ENCODE measurements at regions not wholly inside any gene's neighbourhood (a gene's known extent, or its start where the extent isn't known, plus 50 kb on each side); places are given as distances from the start of the nearest gene placed in this dataset.

GRCh38 chr5:107753427-107753826, 82.7 kb upstream of the EFNA5 start:
- Histone ChIP-seq H3K27ac (ENCODE audit: control insufficient read depth, insufficient read depth) (no peak overlapping the region), H3K27me3 (replicated peaks in 1 of 2; ENCODE audit: control insufficient read depth in 2 of 2, insufficient read depth in 2 of 2, low read length in 1 of 2) (no peaks in the 10 kb centered on the region), H3K4me1 (ENCODE audit: control insufficient read depth, insufficient read depth, low read length) (no peaks in the 10 kb centered on the region), H3K79me2 (ENCODE audit: control insufficient read depth, insufficient read depth, low read length) (no peaks in the 10 kb centered on the region), H3K9me3 (replicated peaks; ENCODE audit: control insufficient read depth, insufficient read depth, low read length) (no peaks in the 10 kb centered on the region; the same call in 2 of the 3 replicates), H3K36me3 (ENCODE audit: control insufficient read depth in 2 of 2, insufficient read depth in 2 of 2, low read length in 1 of 2) (no peaks in the 10 kb centered on the region), H3K9ac (ENCODE audit: control insufficient read depth, insufficient read depth, low read length) (no peak overlapping the region), H3K4me3 (no peak overlapping the region), H4K20me1 (ENCODE audit: control insufficient read depth, insufficient read depth) (no peaks in the 10 kb centered on the region), H2AFZ (ENCODE audit: control insufficient read depth, low read depth, low read length) (no peak overlapping the region), H3K4me2 (ENCODE audit: control insufficient read depth, insufficient read depth) (no peak overlapping the region)
- FAIRE-seq, result no peak
- DNase-seq (ENCODE audit: low read depth, low spot score), result no peak
- intact Hi-C loops (cut with micrococcal nuclease; ENCODE audit: unreplicated experiment), result no loop called here
- TF ChIP-seq IKZF2 (IDR thresholded peaks at IDR 0.05) (no peak), NKRF (conservative IDR thresholded peaks at IDR 0.05) (no peak), NFYB (IDR thresholded peaks at IDR 0.05; ENCODE audit: insufficient read depth, low read depth, low read length) (no peak), IRF4 (IDR thresholded peaks at IDR 0.05; ENCODE audit: low read depth, low read length) (no peak), CEBPZ (IDR thresholded peaks at IDR 0.05; ENCODE audit: low read depth, low read length) (no peak), RBBP5 (conservative IDR thresholded peaks at IDR 0.05) (no peak), ZSCAN29 (IDR thresholded peaks at IDR 0.05) (no peak), CHD4 (IDR thresholded peaks at IDR 0.05) (no peak), SREBF1 (IDR thresholded peaks at IDR 0.05; ENCODE audit: low read length) (no peak), SRF (IDR thresholded peaks at IDR 0.05; ENCODE audit: low read depth in 2 of 2, low read length in 2 of 2) (no peak), SIN3A (IDR thresholded peaks at IDR 0.05; ENCODE audit: low read depth, low read length) (no peak), SUZ12 (IDR thresholded peaks at IDR 0.05; ENCODE audit: unreplicated experiment) (no peak), CHD1 (IDR thresholded peaks at IDR 0.05; ENCODE audit: low read depth, low read length) (no peak), TBL1XR1 (IDR thresholded peaks at IDR 0.05; ENCODE audit: low read depth, low read length) (no peak), PAX5 (IDR thresholded peaks at IDR 0.05; ENCODE audit: borderline replicate concordance, low read depth, low read length) (no peak), ZBTB11 (CRISPR knock-in tag; IDR thresholded peaks at IDR 0.05) (no peak)
- no peak for ATAC-seq
- ChIA-PET SMC1A (ENCODE audit: uncharacterized antibody, unreplicated experiment) (no interaction called here), POLR2A (no interaction called here), RAD21 (ENCODE audit: unreplicated experiment) (no interaction called here), CTCF (no interaction called here)
- WGBS (ENCODE audit: insufficient coverage, insufficient replicate concordance, low lambda C conversion rate, missing lambda C conversion rate), result 58% methylated on average over 4 of the region's 4 CpGs
- BruUV-seq (replicated peaks), result no TSS peak
- in situ Hi-C loops (cut with MboI), result no loop called here

All from GM12878 (cell line).